Astrocyte of the cerebellum (primary cell): ENCODE measurements at regions not wholly inside any gene's neighbourhood (a gene's known extent, or its start where the extent isn't known, plus 50 kb on each side); places are given as distances from the start of the nearest gene placed in this dataset.
A peak's percentile ranks its signal among the peaks of the same experiment; 100 is the strongest.

Source experiments
- DNase-seq: peaks from one replicate; pipeline ENCODE4 v3.0.0-alpha.2; 2011; ENCODE audit warnings: low read depth
- H3K4me3 ChIP-seq: 2 replicates; pipeline ENCODE4 v1.5.1; 2011; ENCODE audit warnings: mild to moderate bottlenecking, low read depth, low read length, moderate library complexity
- CTCF ChIP-seq: IDR thresholded peaks from 2 replicates; pipeline ENCODE4 v1.5.1; 2012; ENCODE audit warnings: low read length, low read depth, moderate library complexity, mild to moderate bottlenecking; ENCODE audit errors: missing control alignments
- in situ Hi-C: cut with HindIII; loops from 2 replicates; pipeline ENCODE4 v1.10.0; 2017; ENCODE audit warnings: low sequenced_read_pairs

GRCh38 chr6:48689498-48689897 lies 578.5 kb upstream of the PTCHD4 start:
- no peak for DNase-seq
- H3K4me3 ChIP-seq: no peak overlapping the region
- in situ Hi-C loops: no loop called here
- no peak for TF ChIP-seq CTCF

- in situ Hi-C loops: no loop called here
- H3K4me3 ChIP-seq: no peak overlapping the region
- DNase-seq: no peak
- no peak for TF ChIP-seq CTCF
Measured at GRCh38 chr6:48678390-48678789, 567.4 kb upstream of the PTCHD4 start.

GRCh38 chr6:48671505-48671904 lies 560.5 kb upstream of the PTCHD4 start:
- no peak overlapping the region for H3K4me3 ChIP-seq
- in situ Hi-C loops: no loop called here
- no peak for TF ChIP-seq CTCF
- DNase-seq: no peak

GRCh38 chr6:48670546-48670945 lies 559.5 kb upstream of the PTCHD4 start:
- in situ Hi-C loops: no loop called here
- no peak for DNase-seq
- no peak overlapping the region for H3K4me3 ChIP-seq
- no peak for TF ChIP-seq CTCF

- TF ChIP-seq CTCF: no peak
- H3K4me3 ChIP-seq: no peak overlapping the region
- DNase-seq: no peak
- in situ Hi-C loops: no loop called here
Measured at GRCh38 chr6:48667797-48668196, 556.8 kb upstream of the PTCHD4 start.

- TF ChIP-seq CTCF: no peak
- no peak overlapping the region for H3K4me3 ChIP-seq
- peak; percentile 79 for DNase-seq
- in situ Hi-C loops: no loop called here
Measured at GRCh38 chr6:48664826-48665225, 553.8 kb upstream of the PTCHD4 start.

- no peak overlapping the region for H3K4me3 ChIP-seq
- DNase-seq: no peak
- no peak for TF ChIP-seq CTCF
- in situ Hi-C loops: no loop called here
Measured at GRCh38 chr6:48658915-48659314, 547.9 kb upstream of the PTCHD4 start.
